OCI-LY3 (cell line): ENCODE measurements at regions not wholly inside any gene's neighbourhood (a gene's known extent, or its start where the extent isn't known, plus 50 kb on each side); places are given as distances from the start of the nearest gene placed in this dataset.

Experiments used
- EZH2phosphoT487 ChIP-seq: fragments of 200-600 bp; shearing (Covaris generic); IDR thresholded peaks from 2 replicates; pipeline ENCODE4 v1.6.1; 2018; ENCODE audit warnings: antibody characterized with exemption, mixed run types, low read depth
- TF ChIP-seq, protein P1 (sequence below): fragments of 200-600, 300-600 bp; sonication (generic); IDR thresholded peaks from 2 replicates; pipeline ENCODE4 v1.5.1; 2014; ENCODE audit warnings: antibody characterized with exemption, low read length, low read depth

DNA sequence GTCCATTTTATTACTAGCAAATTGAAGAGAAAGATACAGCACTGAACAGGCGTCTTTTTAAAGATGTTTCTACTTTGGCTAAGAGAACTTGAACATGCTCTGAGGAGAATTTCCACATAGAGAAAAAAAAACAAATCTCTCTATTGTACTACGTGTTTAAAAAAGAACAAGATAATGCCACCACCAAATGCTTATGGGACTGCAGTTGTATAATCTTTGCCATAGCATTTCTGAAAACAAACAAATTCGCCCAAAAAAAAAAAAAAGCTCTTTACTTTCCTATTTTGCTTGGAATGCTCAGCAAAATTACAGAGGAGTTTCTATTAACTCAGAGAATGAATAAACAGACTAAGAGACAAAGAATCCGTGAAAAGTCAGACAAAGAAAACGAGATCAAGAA lies 114.2 kb downstream of the CNTN3 start:
- TF ChIP-seq, protein P1, sequence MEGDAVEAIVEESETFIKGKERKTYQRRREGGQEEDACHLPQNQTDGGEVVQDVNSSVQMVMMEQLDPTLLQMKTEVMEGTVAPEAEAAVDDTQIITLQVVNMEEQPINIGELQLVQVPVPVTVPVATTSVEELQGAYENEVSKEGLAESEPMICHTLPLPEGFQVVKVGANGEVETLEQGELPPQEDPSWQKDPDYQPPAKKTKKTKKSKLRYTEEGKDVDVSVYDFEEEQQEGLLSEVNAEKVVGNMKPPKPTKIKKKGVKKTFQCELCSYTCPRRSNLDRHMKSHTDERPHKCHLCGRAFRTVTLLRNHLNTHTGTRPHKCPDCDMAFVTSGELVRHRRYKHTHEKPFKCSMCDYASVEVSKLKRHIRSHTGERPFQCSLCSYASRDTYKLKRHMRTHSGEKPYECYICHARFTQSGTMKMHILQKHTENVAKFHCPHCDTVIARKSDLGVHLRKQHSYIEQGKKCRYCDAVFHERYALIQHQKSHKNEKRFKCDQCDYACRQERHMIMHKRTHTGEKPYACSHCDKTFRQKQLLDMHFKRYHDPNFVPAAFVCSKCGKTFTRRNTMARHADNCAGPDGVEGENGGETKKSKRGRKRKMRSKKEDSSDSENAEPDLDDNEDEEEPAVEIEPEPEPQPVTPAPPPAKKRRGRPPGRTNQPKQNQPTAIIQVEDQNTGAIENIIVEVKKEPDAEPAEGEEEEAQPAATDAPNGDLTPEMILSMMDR = no peak
- no peak for TF ChIP-seq EZH2phosphoT487
